Subcutaneous abdominal adipose tissue (tissue), 5 donors: ENCODE measurements at regions not wholly inside any gene's neighbourhood (a gene's known extent, or its start where the extent isn't known, plus 50 kb on each side); places are given as distances from the start of the nearest gene placed in this dataset.

Experiments used
- H3K27ac ChIP-seq: one replicate; pipeline ENCODE4 v1.7.0; 2013; ENCODE audit warnings: low read depth, mild to moderate bottlenecking, inconsistent platforms, low read length, moderate library complexity
- H3K27me3 ChIP-seq, 5 donors: one replicate each; pipeline ENCODE4 v1.7.0; 2013; ENCODE audit warnings: low read length in 5 of 5, inconsistent platforms in 1 of 5; ENCODE audit not compliant: control insufficient read depth in 5 of 5, insufficient read depth in 4 of 5
- H3K36me3 ChIP-seq, 5 donors: one replicate each; pipeline ENCODE4 v1.7.0; 2013; ENCODE audit warnings: low read length in 5 of 5; ENCODE audit not compliant: control insufficient read depth in 5 of 5, insufficient read depth in 5 of 5
- H3K4me1 ChIP-seq, 5 donors: one replicate each; pipeline ENCODE4 v1.7.0; 2013; ENCODE audit warnings: low read length in 5 of 5, mild to moderate bottlenecking in 3 of 5, moderate library complexity in 1 of 5; ENCODE audit not compliant: control insufficient read depth in 5 of 5, insufficient read depth in 5 of 5
- H3K4me3 ChIP-seq, 5 donors: one replicate each; pipeline ENCODE4 v1.7.0; 2013; ENCODE audit warnings: low read length in 5 of 5, low read depth in 1 of 5
- H3K9ac ChIP-seq, 5 donors: one replicate each; pipeline ENCODE4 v1.7.0; 2013; ENCODE audit warnings: low read length in 5 of 5, mild to moderate bottlenecking in 4 of 5, moderate library complexity in 3 of 5
- H3K9me3 ChIP-seq, 5 donors: one replicate each; pipeline ENCODE4 v1.7.0; 2013; ENCODE audit warnings: low read length in 5 of 5; ENCODE audit not compliant: control insufficient read depth in 5 of 5
- donor health status: healthy.
- donor health status: healthy.
- donor health status: healthy.
- donor health status: healthy.
- donor health status: healthy.

- no peaks in the 10 kb centered on the region for H3K36me3 ChIP-seq
- peaks cover 11 to 22% (median 18%) of the 10 kb centered on the region in 5 donors for H3K27me3 ChIP-seq
- H3K4me3 ChIP-seq: no peak overlapping the region
- no peaks in the 10 kb centered on the region for H3K9me3 ChIP-seq
- no peak overlapping the region for H3K9ac ChIP-seq
- peaks cover 0 to 8% (median 6%) of the 10 kb centered on the region in 5 donors for H3K4me1 ChIP-seq
- H3K27ac ChIP-seq: no peak overlapping the region
Measured at GRCh38 chr11:112745973-112746372, 215.2 kb upstream of the NCAM1 start.

- peaks cover 5 to 26% (median 13%) of the 10 kb centered on the region in 5 donors for H3K27me3 ChIP-seq
- no peak overlapping the region for H3K9ac ChIP-seq
- H3K36me3 ChIP-seq: no peaks in the 10 kb centered on the region
- peaks cover 0 to 8% (median 6%) of the 10 kb centered on the region in 5 donors for H3K4me1 ChIP-seq
- H3K4me3 ChIP-seq: no peak overlapping the region
- no peak overlapping the region for H3K27ac ChIP-seq
- no peaks in the 10 kb centered on the region for H3K9me3 ChIP-seq
Measured at GRCh38 chr11:112748252-112748651, 213.0 kb upstream of the NCAM1 start.

- H3K27ac ChIP-seq: no peak overlapping the region
- no peak overlapping the region for H3K4me3 ChIP-seq
- H3K9ac ChIP-seq: no peak overlapping the region
- no peaks in the 10 kb centered on the region for H3K36me3 ChIP-seq
- H3K9me3 ChIP-seq: no peaks in the 10 kb centered on the region
- peaks cover 0 to 8% (median 6%) of the 10 kb centered on the region in 5 donors for H3K4me1 ChIP-seq
- peaks cover 5 to 26% (median 13%) of the 10 kb centered on the region in 5 donors for H3K27me3 ChIP-seq
Measured at GRCh38 chr11:112748713-112749543, 212.3 kb upstream of the NCAM1 start.

GRCh38 chr11:112751329-112751728, 209.9 kb upstream of the NCAM1 start:
- H3K27ac ChIP-seq: no peak overlapping the region

GRCh38 chr11:112751772-112752171, 209.4 kb upstream of the NCAM1 start:
- H3K36me3 ChIP-seq: no peaks in the 10 kb centered on the region
- no peak overlapping the region for H3K4me3 ChIP-seq
- peaks cover 0 to 8% (median 6%) of the 10 kb centered on the region in 5 donors for H3K4me1 ChIP-seq
- H3K27me3 ChIP-seq: peaks cover 0 to 18% (median 4%) of the 10 kb centered on the region in 5 donors
- no peaks in the 10 kb centered on the region for H3K9me3 ChIP-seq
- H3K9ac ChIP-seq: no peak overlapping the region
- no peak overlapping the region for H3K27ac ChIP-seq

More at GRCh38 chr11:112751329-112751728, 209.9 kb upstream of the NCAM1 start:
- Histone ChIP-seq H3K4me1 (peaks cover 0 to 8% (median 6%) of the 10 kb centered on the region in 5 donors), H3K27me3 (peaks cover 0 to 21% (median 8%) of the 10 kb centered on the region in 5 donors), H3K9me3 (no peaks in the 10 kb centered on the region), H3K36me3 (no peaks in the 10 kb centered on the region), H3K9ac (no peak overlapping the region), H3K4me3 (no peak overlapping the region)

GRCh38 chr11:112752563-112752962, 208.7 kb upstream of the NCAM1 start:
- peaks cover 0 to 8% (median 6%) of the 10 kb centered on the region in 5 donors for H3K4me1 ChIP-seq
- H3K27me3 ChIP-seq: peaks cover 0 to 18% (median 3%) of the 10 kb centered on the region in 5 donors
- H3K36me3 ChIP-seq: no peaks in the 10 kb centered on the region
- no peak overlapping the region for H3K4me3 ChIP-seq
- no peaks in the 10 kb centered on the region for H3K9me3 ChIP-seq
- H3K9ac ChIP-seq: no peak overlapping the region
- no peak overlapping the region for H3K27ac ChIP-seq

GRCh38 chr11:112753706-112754105, 207.5 kb upstream of the NCAM1 start:
- H3K4me1 ChIP-seq: peaks cover 0 to 4% (median 3%) of the 10 kb centered on the region in 5 donors
- H3K4me3 ChIP-seq: no peak overlapping the region
- H3K27ac ChIP-seq: no peak overlapping the region
- no peak overlapping the region for H3K9ac ChIP-seq
- H3K9me3 ChIP-seq: no peaks in the 10 kb centered on the region
- no peaks in the 10 kb centered on the region for H3K36me3 ChIP-seq
- peaks cover 0 to 19% (median 2%) of the 10 kb centered on the region in 5 donors for H3K27me3 ChIP-seq

GRCh38 chr11:112759418-112759817, 201.8 kb upstream of the NCAM1 start:
- H3K4me1 ChIP-seq: peaks cover 0 to 13% (median 0%) of the 10 kb centered on the region in 5 donors
- H3K4me3 ChIP-seq: no peak overlapping the region
- H3K9me3 ChIP-seq: no peaks in the 10 kb centered on the region
- peaks cover 0 to 3% (median 0%) of the 10 kb centered on the region in 5 donors for H3K27me3 ChIP-seq
- no peak overlapping the region for H3K27ac ChIP-seq
- H3K36me3 ChIP-seq: no peaks in the 10 kb centered on the region
- no peak overlapping the region for H3K9ac ChIP-seq

- Histone ChIP-seq H3K4me3 (no peak overlapping the region), H3K4me1 (peaks cover 0 to 13% (median 0%) of the 10 kb centered on the region in 5 donors), H3K36me3 (no peaks in the 10 kb centered on the region), H3K27me3 (peaks cover 0 to 3% (median 0%) of the 10 kb centered on the region in 5 donors), H3K27ac (no peak overlapping the region), H3K9me3 (no peaks in the 10 kb centered on the region), H3K9ac (no peak overlapping the region)
Measured at GRCh38 chr11:112760396-112761059, 200.7 kb upstream of the NCAM1 start.
